Caco-2 (cell line): ENCODE measurements at regions not wholly inside any gene's neighbourhood (a gene's known extent, or its start where the extent isn't known, plus 50 kb on each side); places are given as distances from the start of the nearest gene placed in this dataset.

Source experiments
- BruUV-seq: library from RNA; stranded (reverse); fragments of 400-500 nt; replicated peaks from 2 replicates; lab custom pipeline; 2021; lab: Mats Ljungman, UMichigan
- CTCF ChIA-PET: fragments of 300-600 bp; sonication (Branson Sonifier 250); formaldehyde crosslinking; loops from one replicate; lab custom pipeline; 2022; ENCODE audit warnings: antibody characterized with exemption; lab: Charles Lee
- POLR2A ChIA-PET: fragments of 300-600 bp; sonication (Branson Sonifier 250); formaldehyde crosslinking; loops from one replicate; lab custom pipeline; 2022; ENCODE audit warnings: antibody characterized with exemption; lab: Charles Lee
- DNase-seq, 2 experiments: peaks; one replicate each; pipeline versions ENCODE4 v3.0.0 to v3.0.0-alpha.2; 2020 to 2022
- H3K27me3 ChIP-seq: replicated peaks from 2 replicates; pipeline ENCODE4 v1.6.0; 2011; ENCODE audit warnings: low read length; ENCODE audit not compliant: control insufficient read depth, insufficient read depth
- H3K36me3 ChIP-seq: 2 replicates; pipeline ENCODE4 v1.5.1; 2011; ENCODE audit warnings: low read length; ENCODE audit not compliant: control insufficient read depth, insufficient read depth
- H3K4me1 ChIP-seq: fragments of 250-450 bp; sonication (Bioruptor Pico); 2 replicates; pipeline ENCODE4 v1.5.1; 2020; ENCODE audit warnings: mild to moderate bottlenecking
- H3K4me3 ChIP-seq: 2 replicates; pipeline ENCODE4 v1.5.1; 2011; ENCODE audit warnings: low read depth, mild to moderate bottlenecking, control low read depth, low read length
- H3K9me3 ChIP-seq: fragments of 250-450 bp; sonication (Bioruptor Pico); 2 replicates; pipeline ENCODE4 v1.5.1; 2020; ENCODE audit warnings: mild to moderate bottlenecking, moderate library complexity
- H3K27ac Mint-ChIP-seq: one replicate; pipeline ENCODE4 v1.8.0; 2022; ENCODE audit warnings: mixed read lengths; ENCODE audit not compliant: unreplicated experiment
- H3K27me3 Mint-ChIP-seq: one replicate; pipeline ENCODE4 v1.8.0; 2022; ENCODE audit warnings: mixed read lengths; ENCODE audit not compliant: insufficient read depth, unreplicated experiment
- H3K36me3 Mint-ChIP-seq: one replicate; pipeline ENCODE4 v1.8.0; 2022; ENCODE audit warnings: mild to moderate bottlenecking, mixed read lengths; ENCODE audit not compliant: insufficient read depth, unreplicated experiment
- H3K4me1 Mint-ChIP-seq: one replicate; pipeline ENCODE4 v1.8.0; 2022; ENCODE audit warnings: low read depth, mixed read lengths; ENCODE audit not compliant: unreplicated experiment
- H3K4me3 Mint-ChIP-seq: one replicate; pipeline ENCODE4 v1.8.0; 2022; ENCODE audit warnings: mild to moderate bottlenecking, moderate library complexity, mixed read lengths; ENCODE audit not compliant: unreplicated experiment
- H3K9me3 Mint-ChIP-seq: one replicate; pipeline ENCODE4 v1.8.0; 2022; ENCODE audit warnings: mixed read lengths; ENCODE audit not compliant: unreplicated experiment
- intact Hi-C: fragments of 100-400 bp; cut with micrococcal nuclease; formaldehyde crosslinking; loops from one replicate; pipeline ENCODE4 v1.10.0; 2022; ENCODE audit not compliant: unreplicated experiment
- TF ChIP-seq, protein P1 (sequence below), 2 experiments: fragments of 200-600 bp in 1 of 2; IDR thresholded peaks; 1 replicate in 1 of 2; 2 replicates in 1 of 2; pipeline versions ENCODE4 v1.5.1 to v1.8.0; 2011 to 2022; ENCODE audit warnings: antibody characterized with exemption in 1 of 2, control low read depth in 1 of 2, inconsistent platforms in 1 of 2, low read depth in 1 of 2, low read length in 1 of 2, mild to moderate bottlenecking in 1 of 2, moderate library complexity in 1 of 2; ENCODE audit not compliant: insufficient read depth in 1 of 2, severe bottlenecking in 1 of 2, unreplicated experiment in 1 of 2

GRCh38 chr2:150046810-150047209 is 440.7 kb downstream of the RND3 start:
- no peaks in the 10 kb centered on the region for H3K36me3 Mint-ChIP-seq
- TF ChIP-seq, protein P1, sequence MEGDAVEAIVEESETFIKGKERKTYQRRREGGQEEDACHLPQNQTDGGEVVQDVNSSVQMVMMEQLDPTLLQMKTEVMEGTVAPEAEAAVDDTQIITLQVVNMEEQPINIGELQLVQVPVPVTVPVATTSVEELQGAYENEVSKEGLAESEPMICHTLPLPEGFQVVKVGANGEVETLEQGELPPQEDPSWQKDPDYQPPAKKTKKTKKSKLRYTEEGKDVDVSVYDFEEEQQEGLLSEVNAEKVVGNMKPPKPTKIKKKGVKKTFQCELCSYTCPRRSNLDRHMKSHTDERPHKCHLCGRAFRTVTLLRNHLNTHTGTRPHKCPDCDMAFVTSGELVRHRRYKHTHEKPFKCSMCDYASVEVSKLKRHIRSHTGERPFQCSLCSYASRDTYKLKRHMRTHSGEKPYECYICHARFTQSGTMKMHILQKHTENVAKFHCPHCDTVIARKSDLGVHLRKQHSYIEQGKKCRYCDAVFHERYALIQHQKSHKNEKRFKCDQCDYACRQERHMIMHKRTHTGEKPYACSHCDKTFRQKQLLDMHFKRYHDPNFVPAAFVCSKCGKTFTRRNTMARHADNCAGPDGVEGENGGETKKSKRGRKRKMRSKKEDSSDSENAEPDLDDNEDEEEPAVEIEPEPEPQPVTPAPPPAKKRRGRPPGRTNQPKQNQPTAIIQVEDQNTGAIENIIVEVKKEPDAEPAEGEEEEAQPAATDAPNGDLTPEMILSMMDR (IDR thresholded peaks at IDR 0.05; ENCODE audit: insufficient read depth in 1 of 2, low read depth in 1 of 2, low read length in 1 of 2, severe bottlenecking in 1 of 2, unreplicated experiment in 1 of 2), result no peak
- no peak overlapping the region for H3K4me3 ChIP-seq
- H3K9me3 ChIP-seq, result no peaks in the 10 kb centered on the region
- peaks cover 21% of the 10 kb centered on the region for H3K4me1 ChIP-seq
- DNase-seq, result no peak
- peaks cover 22% of the 10 kb centered on the region for H3K4me1 Mint-ChIP-seq
- intact Hi-C loops, result no loop called here
- CTCF ChIA-PET, result no interaction called here
- H3K27me3 Mint-ChIP-seq, result no peaks in the 10 kb centered on the region
- no peaks in the 10 kb centered on the region for H3K27me3 ChIP-seq
- H3K36me3 ChIP-seq, result no peaks in the 10 kb centered on the region
- BruUV-seq, result no TSS peak
- H3K27ac Mint-ChIP-seq, result peak overlapping the region; percentile 34
- no peaks in the 10 kb centered on the region for H3K9me3 Mint-ChIP-seq
- POLR2A ChIA-PET, result no interaction called here
- H3K4me3 Mint-ChIP-seq, result no peak overlapping the region

DNA sequence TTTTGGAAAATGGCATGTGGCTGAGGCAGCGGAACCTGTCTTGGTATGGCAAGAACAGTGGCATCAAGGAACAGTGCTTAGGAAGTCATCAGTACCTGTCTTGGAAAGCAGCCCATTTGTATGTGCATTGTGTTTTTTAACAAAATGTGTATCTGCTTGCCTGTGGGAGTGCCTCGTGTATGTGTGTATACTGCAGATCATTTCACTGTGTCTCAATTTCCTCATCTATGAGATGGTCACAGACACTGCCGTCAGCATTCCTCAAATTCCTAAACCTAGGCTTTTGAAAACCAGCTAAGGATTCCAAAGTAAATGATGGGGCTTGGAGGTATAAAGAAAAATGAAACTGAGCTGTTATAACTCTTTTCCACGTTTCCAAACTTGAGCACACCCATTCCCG is 441.3 kb downstream of the RND3 start:
- H3K36me3 ChIP-seq, result no peaks in the 10 kb centered on the region
- H3K4me3 ChIP-seq, result no peak overlapping the region
- Mint-ChIP-seq H3K9me3 (no peaks in the 10 kb centered on the region), H3K27me3 (no peaks in the 10 kb centered on the region), H3K27ac (peak overlapping the region; percentile 34), H3K4me1 (peaks cover 28% of the 10 kb centered on the region), H3K36me3 (no peaks in the 10 kb centered on the region), H3K4me3 (no peak overlapping the region)
- TF ChIP-seq, protein P1 (IDR thresholded peaks at IDR 0.05; ENCODE audit: insufficient read depth in 1 of 2, low read depth in 1 of 2, low read length in 1 of 2, severe bottlenecking in 1 of 2, unreplicated experiment in 1 of 2), result no peak
- ChIA-PET CTCF (no interaction called here), POLR2A (no interaction called here)
- peaks cover 21% of the 10 kb centered on the region for H3K4me1 ChIP-seq
- BruUV-seq, result no TSS peak
- DNase-seq, result no peak
- no peaks in the 10 kb centered on the region for H3K9me3 ChIP-seq
- intact Hi-C loops, result no loop called here
- no peaks in the 10 kb centered on the region for H3K27me3 ChIP-seq

- Mint-ChIP-seq H3K9me3 (no peaks in the 10 kb centered on the region), H3K4me3 (no peak overlapping the region), H3K27ac (no peak overlapping the region), H3K4me1 (peaks cover 34% of the 10 kb centered on the region), H3K36me3 (no peaks in the 10 kb centered on the region), H3K27me3 (no peaks in the 10 kb centered on the region)
- Histone ChIP-seq H3K4me1 (peaks cover 23% of the 10 kb centered on the region), H3K9me3 (no peaks in the 10 kb centered on the region), H3K36me3 (no peaks in the 10 kb centered on the region), H3K4me3 (no peak overlapping the region), H3K27me3 (no peaks in the 10 kb centered on the region)
- no peak for DNase-seq
- intact Hi-C loops, result no loop called here
- BruUV-seq, result no TSS peak
- POLR2A ChIA-PET, result no interaction called here
- TF ChIP-seq, protein P1 (IDR thresholded peaks at IDR 0.05; ENCODE audit: insufficient read depth in 1 of 2, low read depth in 1 of 2, low read length in 1 of 2, severe bottlenecking in 1 of 2, unreplicated experiment in 1 of 2), result no peak
- CTCF ChIA-PET, result no interaction called here
Observed at GRCh38 chr2:150045601-150046000, 441.9 kb downstream of the RND3 start.
